ENCODE measurements at regions not wholly inside any gene's neighbourhood (a gene's known extent, or its start where the extent isn't known, plus 50 kb on each side); places are given as distances from the start of the nearest gene placed in this dataset.

- intact Hi-C loops (cut with micrococcal nuclease; ENCODE audit: unreplicated experiment), result no loop called here
- POLR2A ChIA-PET (ENCODE audit: unreplicated experiment), result no interaction called here
- Histone ChIP-seq H3K9me2 (ENCODE audit: insufficient read depth) (no peaks in the 10 kb centered on the region), H3K4me1 (replicated peaks; ENCODE audit: insufficient read depth) (peaks cover 9% of the 10 kb centered on the region; the same call in 1 of the 2 replicates), H3K79me2 (ENCODE audit: low read depth) (no peaks in the 10 kb centered on the region), H3F3A (ENCODE audit: insufficient read depth, low read depth) (no peaks in the 10 kb centered on the region), H2AFZ (0 out of 2 replicates have a peak overlapping the region, but pooled peaks have one; percentile 33), H3K36me3 (ENCODE audit: low read depth) (no peaks in the 10 kb centered on the region), H3K4me2 (no peak overlapping the region), H4K20me1 (ENCODE audit: insufficient read depth) (no peaks in the 10 kb centered on the region), H3K27me3 (ENCODE audit: insufficient read depth, low read depth) (no peaks in the 10 kb centered on the region), H3K9me3 (ENCODE audit: insufficient read depth, low read depth) (0 out of 2 replicates have a peak, but pooled peaks cover 5% of the 10 kb centered on the region), H3K4me3 (no peak overlapping the region), H3K27ac (no peak overlapping the region)
- TF ChIP-seq EZH2 (IDR thresholded peaks at IDR 0.05; ENCODE audit: low read depth) (no peak), CTCF (conservative IDR thresholded peaks at IDR 0.05) (no peak)
- DNase-seq, result no peak
- CTCF ChIA-PET, result no interaction called here
- BruUV-seq (replicated peaks), result no TSS peak
Measured at GRCh38 chr9:118457171-118458000, 753.2 kb downstream of the TLR4 start.

GRCh38 chr9:118459913-118460312 is 755.7 kb downstream of the TLR4 start:
- no TSS peak for BruUV-seq (replicated peaks)
- no peak overlapping the region for H3K27ac ChIP-seq
- no peak overlapping the region for H3K4me2 ChIP-seq
- no peaks in the 10 kb centered on the region for H3K9me2 ChIP-seq (ENCODE audit: insufficient read depth)
- TF ChIP-seq EZH2 (IDR thresholded peaks at IDR 0.05; ENCODE audit: low read depth) (no peak), CTCF (conservative IDR thresholded peaks at IDR 0.05) (no peak)
- H4K20me1 ChIP-seq (ENCODE audit: insufficient read depth), result no peaks in the 10 kb centered on the region
- H3F3A ChIP-seq (ENCODE audit: insufficient read depth, low read depth), result no peaks in the 10 kb centered on the region
- CTCF ChIA-PET, result no interaction called here
- DNase-seq, result no peak
- intact Hi-C loops (cut with micrococcal nuclease; ENCODE audit: unreplicated experiment), result no loop called here
- no peak overlapping the region for H2AFZ ChIP-seq
- H3K4me1 ChIP-seq (replicated peaks; ENCODE audit: insufficient read depth), result peaks cover 8% of the 10 kb centered on the region; the same call in 1 of the 2 replicates
- no peak overlapping the region for H3K4me3 ChIP-seq
- POLR2A ChIA-PET (ENCODE audit: unreplicated experiment), result no interaction called here
- no peaks in the 10 kb centered on the region for H3K36me3 ChIP-seq (ENCODE audit: low read depth)
- no peaks in the 10 kb centered on the region for H3K27me3 ChIP-seq (ENCODE audit: insufficient read depth, low read depth)
- H3K9me3 ChIP-seq (ENCODE audit: insufficient read depth, low read depth), result 0 out of 2 replicates have a peak, but pooled peaks cover 5% of the 10 kb centered on the region
- H3K79me2 ChIP-seq (ENCODE audit: low read depth), result no peaks in the 10 kb centered on the region

- H3K4me1 ChIP-seq (replicated peaks; ENCODE audit: insufficient read depth), result no peaks in the 10 kb centered on the region
- H4K20me1 ChIP-seq (ENCODE audit: insufficient read depth), result no peaks in the 10 kb centered on the region
- H3K27me3 ChIP-seq (ENCODE audit: insufficient read depth, low read depth), result no peaks in the 10 kb centered on the region
- CTCF ChIA-PET, result no interaction called here
- H3F3A ChIP-seq (ENCODE audit: insufficient read depth, low read depth), result no peaks in the 10 kb centered on the region
- no peaks in the 10 kb centered on the region for H3K36me3 ChIP-seq (ENCODE audit: low read depth)
- H3K9me2 ChIP-seq (ENCODE audit: insufficient read depth), result no peaks in the 10 kb centered on the region
- no peak overlapping the region for H3K4me2 ChIP-seq
- TF ChIP-seq EZH2 (IDR thresholded peaks at IDR 0.05; ENCODE audit: low read depth), result no peak
- no peak for TF ChIP-seq CTCF (conservative IDR thresholded peaks at IDR 0.05)
- intact Hi-C loops (cut with micrococcal nuclease; ENCODE audit: unreplicated experiment), result no loop called here
- no peaks in the 10 kb centered on the region for H3K79me2 ChIP-seq (ENCODE audit: low read depth)
- DNase-seq, result no peak
- H3K27ac ChIP-seq, result no peak overlapping the region
- no TSS peak for BruUV-seq (replicated peaks)
- H2AFZ ChIP-seq, result no peak overlapping the region
- H3K4me3 ChIP-seq, result no peak overlapping the region
- H3K9me3 ChIP-seq (ENCODE audit: insufficient read depth, low read depth), result no peaks in the 10 kb centered on the region
- POLR2A ChIA-PET (ENCODE audit: unreplicated experiment), result no interaction called here
Measured at GRCh38 chr9:118463419-118463818, 759.2 kb downstream of the TLR4 start.
